PC-9 (cell line): ENCODE measurements at regions not wholly inside any gene's neighbourhood (a gene's known extent, or its start where the extent isn't known, plus 50 kb on each side); places are given as distances from the start of the nearest gene placed in this dataset.

ENCODE experiments used
- EZH2 ChIP-seq: fragments of 200-600 bp; sonication (generic); IDR thresholded peaks from 2 replicates; pipeline ENCODE4 v1.8.0; 2017; ENCODE audit warnings: antibody characterized with exemption, low read depth
- TF ChIP-seq, protein P1 (sequence below): fragments of 200-600 bp; sonication (generic); conservative IDR thresholded peaks from 2 replicates; pipeline ENCODE4 v1.6.1; 2017; ENCODE audit warnings: mixed run types, antibody characterized with exemption, mild to moderate bottlenecking, moderate library complexity

DNA sequence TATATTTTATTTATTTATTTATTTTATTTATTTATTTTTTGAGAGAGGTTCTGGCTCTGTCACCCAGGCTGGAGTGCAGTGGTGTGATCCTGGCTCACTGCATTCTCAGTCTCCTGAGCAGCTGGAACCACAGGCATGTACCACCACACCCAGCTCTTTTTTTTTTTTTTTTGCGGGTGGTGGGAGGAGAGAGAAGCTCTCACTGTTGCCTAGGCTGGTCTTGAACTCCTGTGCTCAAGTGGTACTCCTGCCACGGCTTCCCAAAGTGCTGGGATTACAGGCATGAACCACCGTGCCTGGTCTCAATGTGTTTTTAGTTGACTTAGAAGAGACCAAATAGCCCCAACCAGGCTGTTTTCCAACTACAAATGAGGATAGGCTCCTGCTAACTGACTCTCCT lies 80.7 kb downstream of the PDCL3 start:
- TF ChIP-seq, protein P1, sequence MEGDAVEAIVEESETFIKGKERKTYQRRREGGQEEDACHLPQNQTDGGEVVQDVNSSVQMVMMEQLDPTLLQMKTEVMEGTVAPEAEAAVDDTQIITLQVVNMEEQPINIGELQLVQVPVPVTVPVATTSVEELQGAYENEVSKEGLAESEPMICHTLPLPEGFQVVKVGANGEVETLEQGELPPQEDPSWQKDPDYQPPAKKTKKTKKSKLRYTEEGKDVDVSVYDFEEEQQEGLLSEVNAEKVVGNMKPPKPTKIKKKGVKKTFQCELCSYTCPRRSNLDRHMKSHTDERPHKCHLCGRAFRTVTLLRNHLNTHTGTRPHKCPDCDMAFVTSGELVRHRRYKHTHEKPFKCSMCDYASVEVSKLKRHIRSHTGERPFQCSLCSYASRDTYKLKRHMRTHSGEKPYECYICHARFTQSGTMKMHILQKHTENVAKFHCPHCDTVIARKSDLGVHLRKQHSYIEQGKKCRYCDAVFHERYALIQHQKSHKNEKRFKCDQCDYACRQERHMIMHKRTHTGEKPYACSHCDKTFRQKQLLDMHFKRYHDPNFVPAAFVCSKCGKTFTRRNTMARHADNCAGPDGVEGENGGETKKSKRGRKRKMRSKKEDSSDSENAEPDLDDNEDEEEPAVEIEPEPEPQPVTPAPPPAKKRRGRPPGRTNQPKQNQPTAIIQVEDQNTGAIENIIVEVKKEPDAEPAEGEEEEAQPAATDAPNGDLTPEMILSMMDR, result no peak
- no peak for TF ChIP-seq EZH2
